ENCODE measurements at regions not wholly inside any gene's neighbourhood (a gene's known extent, or its start where the extent isn't known, plus 50 kb on each side); places are given as distances from the start of the nearest gene placed in this dataset.

DNA sequence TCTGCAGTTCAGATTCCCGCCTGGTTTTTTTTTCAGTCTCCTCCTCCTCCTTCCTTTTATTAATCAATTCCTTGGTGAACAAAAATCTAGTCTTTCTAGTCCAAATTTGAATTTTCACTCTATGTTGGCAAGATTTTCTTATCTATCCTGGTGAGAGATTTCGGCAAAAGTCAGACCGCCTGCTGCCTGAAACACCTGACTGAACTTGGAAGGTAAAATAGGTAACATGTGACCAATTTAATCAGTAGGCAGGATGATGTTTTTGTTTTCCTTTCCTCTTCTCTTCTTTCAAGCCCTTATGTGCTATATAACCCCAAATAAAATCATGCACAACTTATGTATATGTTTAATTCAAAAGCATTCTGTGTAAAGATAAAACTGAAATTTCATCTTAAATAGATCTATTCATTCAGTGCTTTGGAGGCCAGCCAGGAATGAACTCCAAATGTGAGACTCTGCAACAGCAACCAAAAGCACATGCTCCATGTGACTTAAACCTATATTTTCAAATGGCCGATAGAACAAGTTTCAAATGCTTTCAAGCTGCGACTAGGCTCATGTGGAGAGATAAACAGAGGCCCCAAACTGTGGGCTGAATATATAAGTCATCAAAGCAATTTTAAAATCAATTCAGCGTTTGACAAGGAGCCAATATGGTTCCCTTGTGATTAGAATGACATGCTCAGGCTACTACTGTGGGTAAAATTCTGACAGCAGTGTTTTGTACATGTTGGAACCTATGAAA is 100.4 kb upstream of the SEMA6A start:
- H3K9me3 ChIP-seq: no peaks in the 10 kb centered on the region
- no peak overlapping the region for H3K27ac ChIP-seq
- TF ChIP-seq, protein P1, sequence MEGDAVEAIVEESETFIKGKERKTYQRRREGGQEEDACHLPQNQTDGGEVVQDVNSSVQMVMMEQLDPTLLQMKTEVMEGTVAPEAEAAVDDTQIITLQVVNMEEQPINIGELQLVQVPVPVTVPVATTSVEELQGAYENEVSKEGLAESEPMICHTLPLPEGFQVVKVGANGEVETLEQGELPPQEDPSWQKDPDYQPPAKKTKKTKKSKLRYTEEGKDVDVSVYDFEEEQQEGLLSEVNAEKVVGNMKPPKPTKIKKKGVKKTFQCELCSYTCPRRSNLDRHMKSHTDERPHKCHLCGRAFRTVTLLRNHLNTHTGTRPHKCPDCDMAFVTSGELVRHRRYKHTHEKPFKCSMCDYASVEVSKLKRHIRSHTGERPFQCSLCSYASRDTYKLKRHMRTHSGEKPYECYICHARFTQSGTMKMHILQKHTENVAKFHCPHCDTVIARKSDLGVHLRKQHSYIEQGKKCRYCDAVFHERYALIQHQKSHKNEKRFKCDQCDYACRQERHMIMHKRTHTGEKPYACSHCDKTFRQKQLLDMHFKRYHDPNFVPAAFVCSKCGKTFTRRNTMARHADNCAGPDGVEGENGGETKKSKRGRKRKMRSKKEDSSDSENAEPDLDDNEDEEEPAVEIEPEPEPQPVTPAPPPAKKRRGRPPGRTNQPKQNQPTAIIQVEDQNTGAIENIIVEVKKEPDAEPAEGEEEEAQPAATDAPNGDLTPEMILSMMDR (IDR thresholded peaks at IDR 0.05): no peak
- TF ChIP-seq POLR2A (IDR thresholded peaks at IDR 0.05): no peak
- no peaks in the 10 kb centered on the region for H3K27me3 ChIP-seq
- H3K36me3 ChIP-seq: no peaks in the 10 kb centered on the region
- H3K4me1 ChIP-seq: no peaks in the 10 kb centered on the region
- 58 to 60% methylated on average over 6 of the region's 6 CpGs for WGBS, 2 donors
- H3K4me3 ChIP-seq (replicated peaks in 1 of 3): no peak overlapping the region
- DNase-seq: peak; percentile 13 to 18
- intact Hi-C loops (cut with DNase I): no loop called here

DNA sequence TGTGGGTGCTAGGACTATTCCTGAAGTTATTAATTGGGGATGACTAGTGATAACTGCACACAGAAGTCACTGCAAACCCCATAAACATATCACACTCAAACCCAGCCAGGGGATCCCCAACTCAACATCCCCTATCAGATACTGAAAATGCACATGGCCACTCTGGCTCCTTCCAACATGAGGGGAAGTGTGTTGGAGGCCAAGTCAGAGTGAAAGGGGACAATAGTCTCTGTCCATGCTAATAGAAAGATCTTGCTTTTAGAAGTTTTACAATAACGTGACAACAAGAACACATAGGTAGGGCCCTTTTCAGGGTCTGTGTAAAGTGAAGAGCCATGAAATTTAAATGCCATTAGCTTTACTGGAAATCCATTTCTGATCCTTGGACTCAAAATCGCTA is 98.8 kb upstream of the SEMA6A start:
- Histone ChIP-seq H3K27me3 (no peaks in the 10 kb centered on the region), H3K36me3 (no peaks in the 10 kb centered on the region), H3K4me3 (replicated peaks in 1 of 3) (no peak overlapping the region), H3K27ac (no peak overlapping the region), H3K9me3 (no peaks in the 10 kb centered on the region), H3K4me1 (no peaks in the 10 kb centered on the region)
- TF ChIP-seq, protein P1 (IDR thresholded peaks at IDR 0.05): no peak
- TF ChIP-seq POLR2A (IDR thresholded peaks at IDR 0.05): no peak
- no peak for DNase-seq
- intact Hi-C loops (cut with DNase I): no loop called here
- WGBS, 2 donors: 94 to 96% methylated on average over 2 of the region's 2 CpGs

GRCh38 chr5:116672203-116672602 is 97.6 kb upstream of the SEMA6A start:
- Histone ChIP-seq H3K27me3 (no peaks in the 10 kb centered on the region), H3K27ac (no peak overlapping the region), H3K4me1 (no peaks in the 10 kb centered on the region), H3K4me3 (replicated peaks in 1 of 3) (no peak overlapping the region), H3K9me3 (no peaks in the 10 kb centered on the region), H3K36me3 (no peaks in the 10 kb centered on the region)
- TF ChIP-seq, protein P1 (IDR thresholded peaks at IDR 0.05): no peak
- no peak for TF ChIP-seq POLR2A (IDR thresholded peaks at IDR 0.05)
- DNase-seq: no peak
- intact Hi-C loops (cut with DNase I): no loop called here

GRCh38 chr5:116671211-116671736 is 96.7 kb upstream of the SEMA6A start:
- Histone ChIP-seq H3K4me1 (no peaks in the 10 kb centered on the region), H3K27me3 (no peaks in the 10 kb centered on the region), H3K9me3 (no peaks in the 10 kb centered on the region), H3K4me3 (replicated peaks in 1 of 3) (no peak overlapping the region), H3K36me3 (no peaks in the 10 kb centered on the region), H3K27ac (no peak overlapping the region)
- no peak for DNase-seq
- WGBS, 2 donors: 92 to 96% methylated on average over 1 of the region's 1 CpG
- TF ChIP-seq, protein P1 (IDR thresholded peaks at IDR 0.05): no peak
- TF ChIP-seq POLR2A (IDR thresholded peaks at IDR 0.05): no peak
- intact Hi-C loops (cut with DNase I): no loop called here

DNA sequence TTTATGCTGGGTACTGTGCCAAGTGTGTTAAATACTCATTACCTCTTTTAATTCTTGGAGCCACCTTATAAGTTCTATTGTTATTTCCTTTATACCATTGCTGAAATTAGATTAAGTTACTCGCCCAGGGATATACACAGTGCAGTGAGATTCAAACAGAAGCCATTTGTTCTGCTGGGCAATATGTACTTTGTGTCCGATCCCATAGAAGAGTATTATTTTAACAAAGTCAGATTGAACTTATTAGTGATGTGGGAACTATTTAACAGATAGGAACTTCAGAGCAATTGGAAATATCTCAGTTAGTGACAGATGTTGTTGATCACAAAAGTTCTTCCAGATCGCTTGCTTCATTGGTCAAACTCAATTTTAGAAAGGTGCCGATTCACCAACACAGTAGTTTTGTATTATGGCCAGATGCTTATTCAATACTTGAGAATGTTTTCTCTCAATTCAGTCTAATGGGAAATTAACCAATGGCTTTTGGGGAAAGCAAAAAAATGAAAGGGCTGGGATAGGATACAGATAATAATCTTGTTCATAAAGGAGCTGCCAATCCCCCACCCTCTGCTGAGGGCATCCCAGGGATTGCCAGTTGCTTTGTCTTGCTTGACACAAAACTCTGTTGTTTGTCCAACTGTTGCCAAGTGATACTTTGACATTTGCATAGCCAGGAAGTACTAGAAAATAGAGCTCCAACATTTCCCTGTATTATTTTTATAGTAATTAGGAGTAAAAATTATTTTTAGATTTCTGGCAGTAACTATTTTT is 94.8 kb upstream of the SEMA6A start:
- 78 to 84% methylated on average over 4 of the region's 4 CpGs for WGBS, 2 donors
- no peaks in the 10 kb centered on the region for H3K27me3 ChIP-seq
- no peak overlapping the region for H3K27ac ChIP-seq
- H3K4me1 ChIP-seq: no peaks in the 10 kb centered on the region
- no peaks in the 10 kb centered on the region for H3K36me3 ChIP-seq
- no peak overlapping the region for H3K4me3 ChIP-seq (replicated peaks in 1 of 3)
- intact Hi-C loops (cut with DNase I): no loop called here
- no peak for TF ChIP-seq POLR2A (IDR thresholded peaks at IDR 0.05)
- TF ChIP-seq, protein P1 (IDR thresholded peaks at IDR 0.05): no peak
- DNase-seq: no peak
- no peaks in the 10 kb centered on the region for H3K9me3 ChIP-seq

Measured in thyroid gland (tissue), 4 donors.